ENCODE measurements at regions not wholly inside any gene's neighbourhood (a gene's known extent, or its start where the extent isn't known, plus 50 kb on each side); places are given as distances from the start of the nearest gene placed in this dataset.

GRCh38 chr4:7120341-7120740 is 52.5 kb upstream of the GRPEL1 start:
- TF ChIP-seq BHLHE40 (IDR thresholded peaks at IDR 0.05; ENCODE audit: low read depth, low read length) = no peak
- no peak for TF ChIP-seq POLR2A (IDR thresholded peaks at IDR 0.05; ENCODE audit: low read depth, low read length)
- TF ChIP-seq, protein P1, sequence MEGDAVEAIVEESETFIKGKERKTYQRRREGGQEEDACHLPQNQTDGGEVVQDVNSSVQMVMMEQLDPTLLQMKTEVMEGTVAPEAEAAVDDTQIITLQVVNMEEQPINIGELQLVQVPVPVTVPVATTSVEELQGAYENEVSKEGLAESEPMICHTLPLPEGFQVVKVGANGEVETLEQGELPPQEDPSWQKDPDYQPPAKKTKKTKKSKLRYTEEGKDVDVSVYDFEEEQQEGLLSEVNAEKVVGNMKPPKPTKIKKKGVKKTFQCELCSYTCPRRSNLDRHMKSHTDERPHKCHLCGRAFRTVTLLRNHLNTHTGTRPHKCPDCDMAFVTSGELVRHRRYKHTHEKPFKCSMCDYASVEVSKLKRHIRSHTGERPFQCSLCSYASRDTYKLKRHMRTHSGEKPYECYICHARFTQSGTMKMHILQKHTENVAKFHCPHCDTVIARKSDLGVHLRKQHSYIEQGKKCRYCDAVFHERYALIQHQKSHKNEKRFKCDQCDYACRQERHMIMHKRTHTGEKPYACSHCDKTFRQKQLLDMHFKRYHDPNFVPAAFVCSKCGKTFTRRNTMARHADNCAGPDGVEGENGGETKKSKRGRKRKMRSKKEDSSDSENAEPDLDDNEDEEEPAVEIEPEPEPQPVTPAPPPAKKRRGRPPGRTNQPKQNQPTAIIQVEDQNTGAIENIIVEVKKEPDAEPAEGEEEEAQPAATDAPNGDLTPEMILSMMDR (conservative IDR thresholded peaks at IDR 0.05; ENCODE audit: low read depth, low read length) = no peak
- TF ChIP-seq MXI1 (IDR thresholded peaks at IDR 0.05; ENCODE audit: borderline replicate concordance, low read depth, low read length) = no peak
- TF ChIP-seq MAFK (IDR thresholded peaks at IDR 0.05; ENCODE audit: low read depth, low read length) = no peak
- no peak for TF ChIP-seq SMC3 (IDR thresholded peaks at IDR 0.05; ENCODE audit: low read depth, low read length)
- no peak for TF ChIP-seq ELK1 (IDR thresholded peaks at IDR 0.05; ENCODE audit: borderline replicate concordance, low read depth, low read length)
- no peak for TF ChIP-seq RCOR1 (IDR thresholded peaks at IDR 0.05; ENCODE audit: insufficient replicate concordance, low read length)
- TF ChIP-seq FOS (IDR thresholded peaks at IDR 0.05; ENCODE audit: low read depth, low read length) = no peak
- peak; percentile 82 for TF ChIP-seq USF2 (IDR thresholded peaks at IDR 0.05; ENCODE audit: low read depth, low read length)

All from IMR-90 (cell line).